HFF-Myc (cell line): ENCODE measurements at regions not wholly inside any gene's neighbourhood (a gene's known extent, or its start where the extent isn't known, plus 50 kb on each side); places are given as distances from the start of the nearest gene placed in this dataset.
A peak's percentile ranks its signal among the peaks of the same experiment; 100 is the strongest.
"Not testable (repeated sequence)": the region's sequence is repeated elsewhere in the genome, so short reads cannot be mapped to it uniquely, and the experiment has no call there.

ENCODE experiments used
- DNase-seq: peaks from one replicate; pipeline ENCODE4 v3.0.0-alpha.2; 2011; ENCODE audit warnings: low read depth; ENCODE audit errors: extremely low read depth
- H3K4me3 ChIP-seq: replicated peaks from 2 replicates; pipeline ENCODE4 v1.5.1; 2011; ENCODE audit warnings: low read depth, mild to moderate bottlenecking, control low read depth, low read length
- TF ChIP-seq, protein P1 (sequence below): IDR thresholded peaks from 2 replicates; pipeline ENCODE4 v1.5.1; 2012; ENCODE audit warnings: mild to moderate bottlenecking, low read depth, low read length, control low read depth; ENCODE audit errors: missing control alignments

DNA sequence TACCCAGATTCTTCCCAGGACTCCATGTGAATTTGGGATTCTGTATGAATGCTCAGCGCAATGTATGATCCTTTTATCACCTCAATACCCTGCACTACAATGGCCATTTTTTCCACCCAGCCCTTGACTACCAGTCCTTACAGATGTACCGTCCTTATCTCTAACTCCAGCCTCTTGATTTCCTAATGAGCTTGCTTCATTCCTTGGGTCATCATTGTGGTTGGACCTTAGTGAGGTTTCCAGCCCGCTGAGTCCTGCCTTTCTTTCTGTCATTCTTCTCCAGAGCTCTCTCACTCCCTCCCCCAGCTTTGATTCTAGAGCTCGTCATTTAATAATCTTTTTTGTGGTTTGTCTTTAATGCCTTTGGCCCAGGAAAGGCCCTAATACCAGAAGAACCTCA lies 438.5 kb downstream of the ZNF536 start:
- no peak for DNase-seq
- TF ChIP-seq, protein P1, sequence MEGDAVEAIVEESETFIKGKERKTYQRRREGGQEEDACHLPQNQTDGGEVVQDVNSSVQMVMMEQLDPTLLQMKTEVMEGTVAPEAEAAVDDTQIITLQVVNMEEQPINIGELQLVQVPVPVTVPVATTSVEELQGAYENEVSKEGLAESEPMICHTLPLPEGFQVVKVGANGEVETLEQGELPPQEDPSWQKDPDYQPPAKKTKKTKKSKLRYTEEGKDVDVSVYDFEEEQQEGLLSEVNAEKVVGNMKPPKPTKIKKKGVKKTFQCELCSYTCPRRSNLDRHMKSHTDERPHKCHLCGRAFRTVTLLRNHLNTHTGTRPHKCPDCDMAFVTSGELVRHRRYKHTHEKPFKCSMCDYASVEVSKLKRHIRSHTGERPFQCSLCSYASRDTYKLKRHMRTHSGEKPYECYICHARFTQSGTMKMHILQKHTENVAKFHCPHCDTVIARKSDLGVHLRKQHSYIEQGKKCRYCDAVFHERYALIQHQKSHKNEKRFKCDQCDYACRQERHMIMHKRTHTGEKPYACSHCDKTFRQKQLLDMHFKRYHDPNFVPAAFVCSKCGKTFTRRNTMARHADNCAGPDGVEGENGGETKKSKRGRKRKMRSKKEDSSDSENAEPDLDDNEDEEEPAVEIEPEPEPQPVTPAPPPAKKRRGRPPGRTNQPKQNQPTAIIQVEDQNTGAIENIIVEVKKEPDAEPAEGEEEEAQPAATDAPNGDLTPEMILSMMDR = no peak
- H3K4me3 ChIP-seq = no peak overlapping the region

DNA sequence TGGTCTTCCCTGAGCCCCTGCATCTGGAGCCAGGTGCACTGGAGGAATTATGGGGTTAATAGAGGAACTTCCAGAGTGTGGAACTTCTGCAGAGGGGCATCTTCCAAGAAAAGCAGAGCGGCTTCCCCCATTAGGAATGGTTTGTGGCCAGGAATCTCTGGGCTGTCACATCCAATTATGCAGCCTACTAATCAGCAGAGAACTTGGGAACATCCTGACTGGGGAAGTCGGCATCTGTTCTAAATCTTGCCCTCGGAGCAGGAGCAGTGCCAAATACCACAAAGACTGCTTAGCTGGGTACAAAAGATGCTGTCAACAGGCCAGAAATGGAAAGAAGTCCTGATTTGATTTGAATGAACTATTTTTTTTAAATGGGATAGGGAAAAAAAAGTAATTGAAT lies 435.1 kb downstream of the ZNF536 start:
- DNase-seq = no peak
- TF ChIP-seq, protein P1 = no peak
- H3K4me3 ChIP-seq = no peak overlapping the region

DNA sequence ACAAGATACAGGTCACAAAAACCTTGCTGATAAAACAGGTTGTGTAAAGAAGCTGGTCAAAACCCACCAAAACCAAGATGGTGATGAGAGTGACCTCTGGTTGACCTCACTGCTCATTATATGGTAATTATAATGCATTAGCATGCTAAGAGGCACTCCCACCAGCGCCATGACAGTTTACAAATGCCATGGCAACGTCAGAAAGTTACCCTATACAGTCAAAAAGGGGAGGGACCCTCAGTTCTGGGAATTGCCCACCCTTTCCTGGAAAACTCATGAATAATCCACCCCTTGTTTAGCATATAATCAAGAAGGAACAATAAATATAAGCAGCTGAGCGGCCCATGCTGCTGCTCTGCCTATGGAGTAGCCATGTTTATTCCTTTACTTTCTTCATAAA lies 434.1 kb downstream of the ZNF536 start:
- no peak overlapping the region for H3K4me3 ChIP-seq
- TF ChIP-seq, protein P1 = no peak
- DNase-seq = no peak

DNA sequence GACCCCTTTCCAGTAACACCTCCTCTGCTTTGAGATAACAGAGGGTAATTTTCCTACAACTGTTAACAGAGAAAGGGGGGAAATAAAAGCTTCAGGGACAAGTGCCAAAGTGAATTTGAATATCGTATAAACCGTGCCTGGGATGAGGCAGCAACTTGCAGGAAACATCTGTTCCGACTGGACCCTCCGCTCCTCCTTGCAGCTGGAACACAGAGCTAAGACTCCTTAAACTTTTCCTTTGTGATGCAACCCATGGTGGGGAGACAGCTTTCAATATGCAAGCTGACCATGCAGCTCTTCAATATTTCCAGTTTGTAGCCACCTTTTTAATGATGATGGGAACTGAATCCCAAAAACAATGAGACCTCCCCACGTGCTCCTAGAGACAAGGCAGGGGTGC lies 432.6 kb downstream of the ZNF536 start:
- H3K4me3 ChIP-seq = no peak overlapping the region
- DNase-seq = no peak
- TF ChIP-seq, protein P1 = no peak

DNA sequence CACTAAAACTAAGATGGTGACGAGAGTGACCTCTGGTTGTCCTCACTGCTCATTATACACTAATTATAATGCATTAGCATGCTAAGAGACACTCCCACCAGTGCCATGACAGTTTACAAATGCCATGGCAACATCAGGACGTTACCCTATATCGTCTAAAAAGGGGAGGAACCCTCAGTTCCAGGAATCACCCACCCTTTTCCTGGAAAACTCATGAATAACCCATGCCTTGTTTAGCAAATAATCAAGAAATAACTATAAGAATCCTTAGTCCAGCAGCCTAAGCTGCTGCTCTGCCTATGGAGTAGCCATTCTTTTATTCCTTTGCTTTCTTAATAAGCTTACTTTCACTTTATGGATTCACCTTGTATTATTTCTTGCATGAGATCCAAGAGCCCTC lies 432.1 kb downstream of the ZNF536 start:
- not testable (repeated sequence) for DNase-seq, H3K4me3 ChIP-seq

DNA sequence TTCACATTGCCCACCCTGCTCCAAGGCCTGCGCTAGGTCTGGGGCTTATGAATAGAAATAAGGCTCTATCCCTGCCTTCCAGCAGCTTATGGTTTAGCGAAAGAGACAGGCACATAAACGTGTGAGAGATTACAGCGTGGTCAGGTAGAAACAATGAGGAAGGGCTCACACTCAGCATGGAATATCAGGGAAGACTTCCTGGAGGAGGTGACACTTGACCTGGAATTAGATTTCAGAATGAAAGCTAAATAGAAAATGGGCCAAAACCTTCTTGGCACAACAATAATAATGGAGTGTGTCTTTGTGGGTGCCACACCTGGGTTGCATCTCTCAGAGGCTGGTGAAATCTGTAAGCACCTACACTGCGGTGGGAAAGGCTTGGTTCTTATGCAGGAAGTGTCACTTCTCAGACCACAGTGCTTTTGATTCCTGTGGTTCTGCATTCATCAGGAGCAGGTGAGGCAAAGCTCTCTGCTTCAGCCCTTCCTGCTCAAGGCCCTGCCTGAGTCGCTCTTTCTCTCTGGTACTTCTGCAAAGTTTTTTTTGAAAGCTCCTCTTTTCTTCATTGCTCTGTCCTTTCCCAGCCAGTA lies 430.3 kb downstream of the ZNF536 start:
- no peak overlapping the region for H3K4me3 ChIP-seq
- TF ChIP-seq, protein P1 = no peak
- no peak for DNase-seq

DNA sequence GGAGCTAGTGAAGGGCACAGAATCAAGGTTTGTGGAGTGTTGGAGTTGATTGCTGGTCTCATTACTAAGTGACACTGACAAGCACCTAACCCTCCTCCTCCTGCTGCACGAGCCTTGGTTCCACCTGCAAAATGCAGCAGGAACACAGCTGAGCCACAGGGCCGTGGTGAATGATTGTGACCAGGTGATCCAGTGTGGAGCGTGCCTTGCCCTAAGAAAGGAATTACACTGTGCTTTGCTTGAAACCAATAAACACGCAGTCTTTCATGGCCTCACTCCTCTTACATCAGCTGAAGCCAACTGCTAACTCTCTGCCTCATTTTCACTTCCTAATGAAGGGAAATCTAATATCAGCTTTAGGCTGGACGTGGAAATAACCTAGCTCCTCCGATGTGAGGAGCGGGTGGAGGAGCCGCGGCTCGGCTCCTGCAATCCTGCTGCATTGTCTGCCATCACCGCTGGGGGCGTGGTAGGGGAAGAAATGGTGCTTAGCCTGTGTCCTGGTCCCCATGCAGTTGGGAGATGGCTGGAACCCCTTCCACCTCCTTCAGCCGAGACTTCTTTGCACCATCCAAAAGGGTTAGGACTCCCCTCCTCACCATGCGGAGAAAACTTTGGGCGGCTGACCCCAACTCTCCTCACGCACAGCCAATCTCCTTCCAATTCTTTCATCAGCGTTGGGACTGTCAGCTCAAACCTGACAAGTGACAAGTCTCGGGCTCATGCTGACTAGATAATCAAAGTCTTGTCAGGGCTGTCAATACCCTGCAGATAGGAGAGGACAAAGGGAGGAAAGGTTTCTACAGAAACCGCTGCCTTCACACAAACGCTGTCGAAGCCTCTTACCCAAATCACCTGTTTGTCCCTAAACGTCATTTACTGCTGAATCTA lies 427.9 kb downstream of the ZNF536 start:
- no peak for DNase-seq
- H3K4me3 ChIP-seq = no peak overlapping the region
- TF ChIP-seq, protein P1 = peak; percentile 48
